GM21423 (cell line): ENCODE measurements at regions not wholly inside any gene's neighbourhood (a gene's known extent, or its start where the extent isn't known, plus 50 kb on each side); places are given as distances from the start of the nearest gene placed in this dataset.

ENCODE experiments used
- ATAC-seq: cut with Tn5 transposase; IDR thresholded peaks from one replicate; pipeline ENCODE4 v1.9.1; 2021; ENCODE audit warnings: mild to moderate bottlenecking, moderate library complexity; ENCODE audit not compliant: unreplicated experiment

- ATAC-seq = no peak
Observed at GRCh38 chr1:4404854-4405590, 249.4 kb upstream of the AJAP1 start.

- no peak for ATAC-seq
Observed at GRCh38 chr1:4407851-4408250, 246.6 kb upstream of the AJAP1 start.

GRCh38 chr1:4408380-4408779 lies 246.0 kb upstream of the AJAP1 start:
- ATAC-seq = no peak

GRCh38 chr1:4411862-4412261 lies 242.5 kb upstream of the AJAP1 start:
- no peak for ATAC-seq

GRCh38 chr1:4415476-4415875 lies 238.9 kb upstream of the AJAP1 start:
- no peak for ATAC-seq

- no peak for ATAC-seq
Observed at GRCh38 chr1:4416189-4416588, 238.2 kb upstream of the AJAP1 start.

GRCh38 chr1:4418021-4418420 lies 236.4 kb upstream of the AJAP1 start:
- no peak for ATAC-seq

GRCh38 chr1:4421986-4422385 lies 232.4 kb upstream of the AJAP1 start:
- no peak for ATAC-seq

- no peak for ATAC-seq
Observed at GRCh38 chr1:4422504-4423289, 231.7 kb upstream of the AJAP1 start.

GRCh38 chr1:4424254-4424653 lies 230.2 kb upstream of the AJAP1 start:
- ATAC-seq = no peak

GRCh38 chr1:4424766-4425165 lies 229.6 kb upstream of the AJAP1 start:
- ATAC-seq = no peak

- no peak for ATAC-seq
Observed at GRCh38 chr1:4425892-4426291, 228.5 kb upstream of the AJAP1 start.

GRCh38 chr1:4428711-4429110 lies 225.7 kb upstream of the AJAP1 start:
- ATAC-seq = no peak

- ATAC-seq = no peak
Observed at GRCh38 chr1:4430406-4431365, 223.7 kb upstream of the AJAP1 start.

- ATAC-seq = no peak
Observed at GRCh38 chr1:4431491-4431890, 222.9 kb upstream of the AJAP1 start.

- ATAC-seq = no peak
Observed at GRCh38 chr1:4433075-4433474, 221.3 kb upstream of the AJAP1 start.

GRCh38 chr1:4444086-4444485 lies 210.3 kb upstream of the AJAP1 start:
- no peak for ATAC-seq

- ATAC-seq = no peak
Observed at GRCh38 chr1:4447778-4448420, 206.5 kb upstream of the AJAP1 start.

- no peak for ATAC-seq
Observed at GRCh38 chr1:4449972-4450371, 204.4 kb upstream of the AJAP1 start.

- no peak for ATAC-seq
Observed at GRCh38 chr1:4452701-4453100, 201.7 kb upstream of the AJAP1 start.

GRCh38 chr1:4460052-4460451 lies 194.4 kb upstream of the AJAP1 start:
- ATAC-seq = no peak
